ENCODE measurements at regions not wholly inside any gene's neighbourhood (a gene's known extent, or its start where the extent isn't known, plus 50 kb on each side); places are given as distances from the start of the nearest gene placed in this dataset.

DNA sequence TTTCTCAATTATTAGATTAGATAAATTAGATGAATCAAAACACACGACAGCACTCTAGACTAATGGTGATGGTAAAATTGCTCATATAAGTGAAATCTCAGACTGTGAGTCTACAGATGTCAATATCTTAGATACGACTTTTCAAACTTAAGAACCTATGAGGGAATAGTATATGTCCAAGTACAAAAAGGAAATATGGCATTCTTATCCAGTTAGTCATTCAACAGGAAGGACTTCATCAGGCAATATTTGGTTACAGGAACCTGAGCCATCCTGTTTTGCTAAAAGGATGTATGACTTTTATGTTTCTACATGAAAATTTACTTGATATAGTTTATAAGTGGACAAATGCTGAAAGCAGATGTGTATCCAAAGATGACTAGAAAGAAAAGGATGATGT, 107.0 kb downstream of the CT47B1 start:
- Histone ChIP-seq H3K9me3 (no peaks in the 10 kb centered on the region), H3K27ac (no peak overlapping the region), H3K4me3 (no peak overlapping the region), H3K36me3 (no peaks in the 10 kb centered on the region), H3K4me1 (no peaks in the 10 kb centered on the region), H3K27me3 (no peaks in the 10 kb centered on the region)
- no peak for DNase-seq
- intact Hi-C loops (cut with DNase I): no loop called here
- ATAC-seq: no peak
- no peak for TF ChIP-seq CTCF (IDR thresholded peaks at IDR 0.05)

DNA sequence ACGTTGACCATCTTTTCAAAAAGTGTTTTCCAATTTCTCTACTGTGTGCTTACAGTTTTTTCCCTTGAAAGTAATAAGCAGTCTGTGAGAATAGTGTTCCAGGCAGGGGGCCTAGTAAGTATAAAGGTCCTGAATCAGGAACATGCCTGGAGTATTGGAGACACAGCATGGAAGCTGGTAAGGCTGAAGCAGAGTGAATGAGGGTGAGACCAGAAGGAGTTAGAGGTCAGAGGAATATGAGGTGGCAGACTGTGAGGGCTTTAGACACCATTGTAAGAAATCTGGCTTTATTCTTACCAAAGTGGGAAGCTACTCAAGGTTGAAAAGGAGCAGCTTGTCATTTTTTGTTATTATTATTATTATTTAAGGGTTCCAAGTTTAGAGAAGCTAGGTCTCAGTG, 107.4 kb downstream of the CT47B1 start:
- DNase-seq (no peak), ATAC-seq (no peak)
- H3K36me3 ChIP-seq: no peaks in the 10 kb centered on the region
- H3K9me3 ChIP-seq: no peaks in the 10 kb centered on the region
- H3K27ac ChIP-seq: no peak overlapping the region
- no peak for TF ChIP-seq CTCF (IDR thresholded peaks at IDR 0.05)
- H3K27me3 ChIP-seq: no peaks in the 10 kb centered on the region
- no peaks in the 10 kb centered on the region for H3K4me1 ChIP-seq
- H3K4me3 ChIP-seq: no peak overlapping the region
- intact Hi-C loops (cut with DNase I): no loop called here

GRCh38 chrX:120763269-120763668, 112.4 kb downstream of the CT47B1 start:
- no peaks in the 10 kb centered on the region for H3K36me3 ChIP-seq
- DNase-seq (no peak), ATAC-seq (no peak)
- no peaks in the 10 kb centered on the region for H3K9me3 ChIP-seq
- H3K4me3 ChIP-seq: no peak overlapping the region
- no peak for TF ChIP-seq CTCF (IDR thresholded peaks at IDR 0.05)
- intact Hi-C loops (cut with DNase I): no loop called here
- no peak overlapping the region for H3K27ac ChIP-seq
- H3K27me3 ChIP-seq: no peaks in the 10 kb centered on the region
- H3K4me1 ChIP-seq: no peaks in the 10 kb centered on the region

- intact Hi-C loops (cut with DNase I): no loop called here
- TF ChIP-seq CTCF (IDR thresholded peaks at IDR 0.05): no peak
- no peak for ATAC-seq
Measured at GRCh38 chrX:120761810-120762209, 113.9 kb downstream of the CT47B1 start.

DNA sequence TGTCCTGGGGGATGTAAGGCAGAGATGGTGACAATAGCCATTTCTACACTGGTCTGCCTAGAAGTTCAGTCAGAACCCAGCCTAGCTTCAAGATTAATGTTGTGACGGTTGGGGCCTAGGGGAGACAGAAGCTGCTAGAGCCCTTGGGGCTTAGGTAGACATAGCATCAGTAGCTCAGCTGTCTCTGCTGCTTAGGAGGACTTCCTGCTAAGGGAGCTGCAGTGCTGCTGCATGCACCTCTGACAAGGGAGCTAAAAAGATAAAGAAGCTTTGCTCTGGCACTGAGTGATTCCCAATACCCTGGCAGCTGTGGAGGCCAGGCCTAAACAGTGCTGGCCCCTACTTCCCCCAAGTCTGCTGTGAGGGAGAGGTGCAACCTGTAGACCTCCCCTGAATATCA, 116.0 kb downstream of the CT47B1 start:
- H3K27ac ChIP-seq: no peak overlapping the region
- no peaks in the 10 kb centered on the region for H3K9me3 ChIP-seq
- intact Hi-C loops (cut with DNase I): no loop called here
- ATAC-seq: no peak
- no peak for DNase-seq
- H3K4me3 ChIP-seq: no peak overlapping the region
- H3K36me3 ChIP-seq: no peaks in the 10 kb centered on the region
- H3K4me1 ChIP-seq: no peaks in the 10 kb centered on the region
- no peak for TF ChIP-seq CTCF (IDR thresholded peaks at IDR 0.05)
- no peaks in the 10 kb centered on the region for H3K27me3 ChIP-seq

More at GRCh38 chrX:120761810-120762209, 113.9 kb downstream of the CT47B1 start:
- H3K4me1 ChIP-seq: no peaks in the 10 kb centered on the region
- no peaks in the 10 kb centered on the region for H3K36me3 ChIP-seq
- no peak overlapping the region for H3K4me3 ChIP-seq
- no peaks in the 10 kb centered on the region for H3K9me3 ChIP-seq
- H3K27me3 ChIP-seq: no peaks in the 10 kb centered on the region
- DNase-seq: no peak
- H3K27ac ChIP-seq: no peak overlapping the region

Measured in left lung (tissue), 4 donors.